ENCODE measurements at regions not wholly inside any gene's neighbourhood (a gene's known extent, or its start where the extent isn't known, plus 50 kb on each side); places are given as distances from the start of the nearest gene placed in this dataset.

- H3K4me3 ChIP-seq (ENCODE audit: low read length), result no peak overlapping the region
- no peak overlapping the region for H3K9ac ChIP-seq (ENCODE audit: extremely low read depth, low read length, poor library complexity, severe bottlenecking)
- Mint-ChIP-seq H3K4me3 (no peak overlapping the region), H3K36me3 (ENCODE audit: low read depth) (no peaks in the 10 kb centered on the region), H3K4me1 (no peaks in the 10 kb centered on the region), H3K27me3 (ENCODE audit: insufficient read depth) (no peaks in the 10 kb centered on the region), H3K27ac (no peak overlapping the region), H3K9me3 (no peaks in the 10 kb centered on the region)
- H3K27me3 ChIP-seq (ENCODE audit: control insufficient read depth, insufficient read depth, low read length, poor library complexity, severe bottlenecking), result no peaks in the 10 kb centered on the region
- no peaks in the 10 kb centered on the region for H3K9me3 ChIP-seq (ENCODE audit: control insufficient read depth, low read length)
- H3K36me3 ChIP-seq (ENCODE audit: control insufficient read depth, insufficient read depth, low read length), result no peaks in the 10 kb centered on the region
- H3K27ac ChIP-seq (ENCODE audit: low read depth, low read length), result peak overlapping the region; percentile 67
- 86 to 97% methylated on average over 2 to 3 of the region's 3 CpGs for WGBS, 2 experiments (ENCODE audit: insufficient coverage in 1 of 2, insufficient read length in 1 of 2)
- no peaks in the 10 kb centered on the region for H3K4me1 ChIP-seq (ENCODE audit: control insufficient read depth, insufficient read depth, low read length)
- DNase-seq, result no peak
- TF ChIP-seq CTCF (conservative IDR thresholded peaks at IDR 0.05), result no peak
These were observed 697.8 kb downstream of the DACH1 start for GRCh38 chr13:71169180-71169579.

GRCh38 chr13:71156550-71156949, 710.5 kb downstream of the DACH1 start:
- Histone ChIP-seq H3K9me3 (ENCODE audit: control insufficient read depth, low read length) (no peaks in the 10 kb centered on the region), H3K27ac (ENCODE audit: low read depth, low read length) (no peak overlapping the region), H3K4me1 (ENCODE audit: control insufficient read depth, insufficient read depth, low read length) (no peaks in the 10 kb centered on the region), H3K4me3 (ENCODE audit: low read length) (no peak overlapping the region), H3K27me3 (ENCODE audit: control insufficient read depth, insufficient read depth, low read length, poor library complexity, severe bottlenecking) (no peaks in the 10 kb centered on the region), H3K36me3 (ENCODE audit: control insufficient read depth, insufficient read depth, low read length) (no peaks in the 10 kb centered on the region), H3K9ac (ENCODE audit: extremely low read depth, low read length, poor library complexity, severe bottlenecking) (no peak overlapping the region)
- TF ChIP-seq CTCF (conservative IDR thresholded peaks at IDR 0.05), result no peak
- Mint-ChIP-seq H3K27ac (no peak overlapping the region), H3K4me3 (no peak overlapping the region), H3K9me3 (peaks cover 5% of the 10 kb centered on the region), H3K4me1 (peaks cover 31% of the 10 kb centered on the region), H3K27me3 (ENCODE audit: insufficient read depth) (no peaks in the 10 kb centered on the region), H3K36me3 (ENCODE audit: low read depth) (no peaks in the 10 kb centered on the region)
- WGBS, 2 experiments (ENCODE audit: insufficient coverage in 1 of 2, insufficient read length in 1 of 2), result 85 to 100% methylated on average over 2 to 6 of the region's 6 CpGs
- DNase-seq, result no peak

- no peaks in the 10 kb centered on the region for H3K36me3 ChIP-seq (ENCODE audit: control insufficient read depth, insufficient read depth, low read length)
- no peak overlapping the region for H3K27ac ChIP-seq (ENCODE audit: low read depth, low read length)
- H3K9ac ChIP-seq (ENCODE audit: extremely low read depth, low read length, poor library complexity, severe bottlenecking), result no peak overlapping the region
- Mint-ChIP-seq H3K36me3 (ENCODE audit: low read depth) (no peaks in the 10 kb centered on the region), H3K9me3 (peaks cover 5% of the 10 kb centered on the region), H3K4me3 (no peak overlapping the region), H3K4me1 (peaks cover 19% of the 10 kb centered on the region), H3K27me3 (ENCODE audit: insufficient read depth) (no peaks in the 10 kb centered on the region), H3K27ac (no peak overlapping the region)
- TF ChIP-seq CTCF (conservative IDR thresholded peaks at IDR 0.05), result no peak
- 91 to 97% methylated on average over 7 to 10 of the region's 10 CpGs for WGBS, 2 experiments (ENCODE audit: insufficient coverage in 1 of 2, insufficient read length in 1 of 2)
- DNase-seq, result no peak
- H3K9me3 ChIP-seq (ENCODE audit: control insufficient read depth, low read length), result no peaks in the 10 kb centered on the region
- H3K27me3 ChIP-seq (ENCODE audit: control insufficient read depth, insufficient read depth, low read length, poor library complexity, severe bottlenecking), result no peaks in the 10 kb centered on the region
- no peak overlapping the region for H3K4me3 ChIP-seq (ENCODE audit: low read length)
- H3K4me1 ChIP-seq (ENCODE audit: control insufficient read depth, insufficient read depth, low read length), result no peaks in the 10 kb centered on the region
These were observed 717.3 kb downstream of the DACH1 start for GRCh38 chr13:71149498-71150363.

All from endodermal cell (in vitro differentiated cells).